GM12878 (cell line): ENCODE measurements at regions not wholly inside any gene's neighbourhood (a gene's known extent, or its start where the extent isn't known, plus 50 kb on each side); places are given as distances from the start of the nearest gene placed in this dataset.

Experiments used
- EZH2 ChIP-seq: IDR thresholded peaks from 2 replicates; pipeline ENCODE4 v1.6.1; 2012; ENCODE audit warnings: low read depth, mild to moderate bottlenecking, control low read depth, inconsistent platforms, low read length, borderline replicate concordance; ENCODE audit not compliant: control insufficient read depth
- NFYB ChIP-seq: IDR thresholded peaks from 2 replicates; pipeline ENCODE4 v1.6.1; 2011; ENCODE audit warnings: low read depth, mild to moderate bottlenecking, low read length, improper control_type of control experiment, moderate library complexity; ENCODE audit not compliant: insufficient read depth
- POLR2A ChIP-seq: IDR thresholded peaks from 2 replicates; pipeline ENCODE4 v1.6.1; 2011; ENCODE audit warnings: low read depth, mild to moderate bottlenecking, low read length
- RB1 ChIP-seq: fragments of 450-650 bp; formaldehyde crosslinking; IDR thresholded peaks from 2 replicates; pipeline ENCODE4 v1.6.1; 2017; ENCODE audit warnings: mild to moderate bottlenecking, borderline replicate concordance
- SREBF2 ChIP-seq: IDR thresholded peaks from 2 replicates; pipeline ENCODE4 v1.6.1; 2012; ENCODE audit warnings: mild to moderate bottlenecking, low read length

DNA sequence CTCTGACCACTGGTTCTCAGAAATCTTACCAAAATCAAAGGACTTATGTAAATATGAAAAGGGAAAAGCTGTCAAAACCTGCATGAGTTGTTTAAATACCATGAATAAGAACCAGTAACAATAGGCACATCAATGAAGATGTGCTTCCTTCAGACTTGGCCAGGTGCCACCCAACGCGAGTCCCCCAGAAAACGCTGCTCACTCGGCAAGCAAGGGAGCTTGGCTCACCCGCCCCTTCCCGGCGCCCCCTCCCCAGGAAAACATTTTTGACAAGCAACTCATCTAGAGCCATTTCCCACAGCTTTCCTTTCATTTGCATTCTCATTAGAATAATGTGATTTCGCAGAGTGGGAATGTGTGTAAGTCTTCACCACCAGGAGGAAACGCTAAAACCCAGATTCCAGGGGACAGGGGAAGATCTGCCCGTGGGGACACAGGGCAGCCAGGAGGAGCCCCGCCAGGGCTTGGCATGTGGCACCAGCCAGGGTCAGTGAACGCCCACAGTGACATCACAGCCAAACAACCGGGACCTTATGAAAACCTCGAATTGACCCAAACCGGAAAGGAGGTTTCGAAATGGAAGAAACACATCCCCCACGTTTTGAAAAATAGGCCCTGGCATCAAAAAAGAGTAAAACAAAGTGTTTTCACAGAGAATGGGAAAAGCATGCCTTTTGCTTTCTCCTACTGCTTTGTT, 366.2 kb upstream of the TSHZ3 start:
- TF ChIP-seq SREBF2 (no peak), NFYB (no peak), EZH2 (no peak), POLR2A (no peak), RB1 (no peak)
